HG02840 (cell line): ENCODE measurements at regions not wholly inside any gene's neighbourhood (a gene's known extent, or its start where the extent isn't known, plus 50 kb on each side); places are given as distances from the start of the nearest gene placed in this dataset.
"Not testable (repeated sequence)": the region's sequence is repeated elsewhere in the genome, so short reads cannot be mapped to it uniquely, and the experiment has no call there.

Experiments
- ATAC-seq: cut with Tn5 transposase; IDR thresholded peaks from one replicate; pipeline ENCODE4 v1.9.1; 2021; ENCODE audit warnings: mild to moderate bottlenecking, moderate library complexity, moderate number of reproducible peaks; ENCODE audit not compliant: unreplicated experiment, low FRiP score

DNA sequence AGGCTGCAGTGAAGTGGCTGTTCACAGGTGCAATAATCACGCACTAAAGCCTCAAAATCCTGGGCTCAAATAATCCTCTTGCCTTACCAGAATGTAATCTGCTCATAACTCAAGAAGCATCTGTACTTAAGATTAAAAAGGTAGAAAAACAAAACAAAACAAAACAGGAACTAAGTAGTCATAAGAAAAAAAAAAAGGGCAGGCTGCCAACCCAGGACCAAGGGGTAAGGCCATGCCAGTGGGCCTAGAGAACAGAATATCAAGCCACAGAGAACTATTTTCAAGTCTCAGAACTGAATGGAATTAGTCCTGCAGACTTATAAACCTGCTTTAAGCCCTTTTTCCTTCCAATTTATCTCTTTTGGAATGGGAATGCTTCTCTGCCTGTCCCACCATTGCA is 64.8 kb upstream of the TBC1D3K start:
- ATAC-seq, result no peak

DNA sequence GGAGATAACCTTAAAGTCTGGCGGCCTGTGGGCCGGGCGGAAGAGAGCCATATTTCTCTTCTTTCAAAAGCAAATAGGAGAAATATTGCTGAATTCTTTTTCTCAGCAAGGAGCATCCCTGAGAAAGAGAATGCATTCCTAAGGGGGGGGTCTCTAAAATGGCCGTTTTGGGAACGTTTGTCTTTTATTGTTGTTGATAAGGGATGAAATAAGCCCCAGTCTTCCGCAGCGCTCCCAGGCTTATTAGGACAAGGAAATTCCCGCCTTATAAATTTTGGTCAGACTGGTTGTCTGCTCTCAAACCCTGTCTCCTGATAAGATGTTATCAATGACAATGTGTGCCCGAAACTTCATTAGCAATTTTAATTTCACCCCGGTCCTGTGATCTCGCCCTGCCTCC is 65.8 kb upstream of the TBC1D3K start:
- not testable (repeated sequence) for ATAC-seq

DNA sequence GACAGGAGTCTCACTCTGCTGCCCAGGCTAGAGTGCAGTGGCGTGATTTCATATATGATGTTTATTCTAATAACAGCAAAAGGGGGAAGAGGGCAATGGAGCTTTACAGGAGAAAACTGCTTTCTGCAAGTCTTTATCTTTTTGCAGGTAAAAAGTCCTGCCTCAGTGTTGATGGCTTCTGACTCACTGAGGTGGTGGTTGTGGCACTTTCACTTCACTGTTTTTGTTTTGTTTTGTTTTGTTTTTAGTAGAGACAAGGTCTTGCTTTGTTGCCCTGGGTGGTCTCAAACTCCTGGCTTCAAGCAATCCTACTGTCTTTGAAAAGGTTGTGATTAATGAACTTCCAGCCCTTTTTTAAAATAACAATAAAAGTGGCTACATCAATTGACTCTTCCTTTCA is 68.0 kb upstream of the TBC1D3K start:
- no peak for ATAC-seq

DNA sequence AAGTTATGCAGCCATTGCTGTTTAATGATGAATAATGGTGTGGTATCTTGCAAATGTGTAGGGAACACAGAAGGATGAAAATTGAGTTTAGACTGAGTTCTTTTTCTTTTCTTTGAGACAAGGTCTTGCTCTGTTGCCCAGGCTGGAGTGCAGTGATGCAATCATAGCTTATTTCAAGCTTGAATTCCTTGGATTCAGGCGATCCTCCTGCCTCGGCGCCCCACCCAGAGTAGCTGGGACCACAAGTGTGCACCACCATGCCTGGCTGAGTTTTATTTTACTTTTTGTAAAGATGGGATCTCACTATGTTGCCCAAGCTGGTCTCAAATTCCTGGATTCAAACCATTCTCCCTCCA is 74.6 kb upstream of the TBC1D3K start:
- no peak for ATAC-seq

DNA sequence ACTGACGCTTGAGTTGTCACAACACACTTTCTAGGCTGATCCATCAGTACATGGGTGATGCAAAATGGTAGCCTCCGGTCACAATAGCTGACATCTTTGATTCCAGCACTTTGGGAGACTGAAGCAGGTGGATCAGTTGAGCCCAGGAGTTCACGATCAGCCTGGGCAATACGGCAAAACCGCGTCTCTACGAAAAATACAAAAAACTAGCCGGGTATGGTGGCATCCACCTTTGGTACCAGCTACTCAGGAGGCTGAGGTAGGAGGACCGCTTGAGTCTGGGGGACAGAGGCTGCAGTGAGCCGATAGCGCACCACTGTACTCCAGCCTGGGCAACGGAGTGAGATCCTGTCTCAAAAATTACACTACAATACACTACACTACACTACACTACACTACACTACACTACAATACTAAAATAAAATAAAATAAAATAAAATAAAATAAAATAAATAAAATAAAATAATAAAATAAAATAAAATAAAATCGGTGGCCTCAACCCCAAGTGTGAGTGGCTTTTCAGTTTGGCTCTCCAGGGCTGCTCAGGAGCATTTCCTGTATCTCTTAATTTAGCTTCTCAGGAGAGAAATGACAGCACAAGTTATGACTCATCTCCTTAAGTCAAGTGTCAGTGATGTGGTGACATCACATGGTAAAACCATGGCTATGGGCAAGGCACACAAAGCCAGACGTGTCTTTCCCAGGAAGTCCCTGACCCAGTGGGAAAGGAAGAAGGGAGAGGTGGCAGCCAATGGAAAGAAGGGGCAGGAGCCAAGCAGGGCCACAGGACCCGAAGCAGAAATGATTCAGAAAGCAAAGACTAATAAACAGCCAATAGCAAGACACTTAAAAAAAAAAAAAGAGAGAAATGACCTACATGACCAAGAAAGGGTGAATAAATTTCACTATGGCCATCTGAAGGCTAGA is 75.3 kb upstream of the TBC1D3K start:
- no peak for ATAC-seq

DNA sequence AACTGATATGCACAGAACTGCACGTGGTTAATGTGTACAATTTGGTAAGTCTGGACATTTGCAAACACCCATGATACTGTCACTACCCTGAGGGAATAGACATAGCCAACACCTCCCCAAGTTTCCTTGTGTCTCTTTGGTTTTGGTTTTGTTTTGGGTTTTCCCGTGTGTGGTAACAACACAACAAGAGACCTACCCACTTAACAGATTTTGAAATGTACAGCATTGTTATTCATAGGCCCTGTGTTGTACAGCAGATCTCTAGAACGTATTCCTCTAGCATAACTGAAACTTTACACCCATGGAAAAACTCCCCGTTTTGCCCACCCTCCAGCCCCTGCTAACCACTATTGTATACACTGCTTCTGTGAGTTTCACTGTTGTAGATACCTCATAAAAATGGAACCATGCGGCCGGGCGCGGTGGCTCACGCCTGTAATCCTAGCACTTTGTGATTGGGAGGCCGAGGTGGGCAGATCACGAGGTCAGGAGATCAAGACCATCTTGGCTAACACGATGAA is 76.3 kb upstream of the TBC1D3K start:
- ATAC-seq, result no peak

DNA sequence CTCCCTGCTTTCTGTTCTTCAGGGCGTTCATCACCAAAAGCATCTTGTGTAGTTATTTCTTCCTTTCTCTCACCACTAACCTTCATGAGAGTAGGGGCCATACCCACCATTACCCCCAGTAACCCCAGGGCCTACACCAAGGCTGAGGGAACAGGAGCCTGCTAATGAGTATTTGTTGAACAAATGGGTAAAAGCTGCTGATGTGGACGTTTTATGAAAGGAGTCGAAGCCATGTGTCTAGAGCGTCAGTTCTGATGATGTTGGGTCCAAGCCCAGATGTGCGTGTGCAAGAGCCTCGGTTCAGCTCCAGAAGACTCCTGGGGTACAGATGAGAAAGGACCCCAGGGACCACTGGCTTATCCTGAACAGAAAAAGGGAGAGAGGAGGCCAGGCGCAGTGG is 77.1 kb upstream of the TBC1D3K start:
- no peak for ATAC-seq

DNA sequence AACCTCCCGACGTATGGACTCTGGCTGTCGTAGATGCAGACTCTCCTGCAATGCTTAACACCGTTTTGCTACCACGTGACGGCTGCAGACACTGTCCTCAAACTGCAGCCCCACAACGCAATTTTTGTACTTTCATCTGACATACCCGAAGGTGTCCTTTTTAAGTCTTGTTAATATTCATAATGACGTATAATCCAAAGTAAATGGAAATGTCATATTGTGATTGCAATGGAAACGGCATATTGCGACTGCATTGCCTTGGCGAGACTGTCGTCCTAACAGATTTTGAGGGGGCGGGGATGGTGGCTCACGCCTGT is 79.3 kb upstream of the TBC1D3K start:
- no peak for ATAC-seq

DNA sequence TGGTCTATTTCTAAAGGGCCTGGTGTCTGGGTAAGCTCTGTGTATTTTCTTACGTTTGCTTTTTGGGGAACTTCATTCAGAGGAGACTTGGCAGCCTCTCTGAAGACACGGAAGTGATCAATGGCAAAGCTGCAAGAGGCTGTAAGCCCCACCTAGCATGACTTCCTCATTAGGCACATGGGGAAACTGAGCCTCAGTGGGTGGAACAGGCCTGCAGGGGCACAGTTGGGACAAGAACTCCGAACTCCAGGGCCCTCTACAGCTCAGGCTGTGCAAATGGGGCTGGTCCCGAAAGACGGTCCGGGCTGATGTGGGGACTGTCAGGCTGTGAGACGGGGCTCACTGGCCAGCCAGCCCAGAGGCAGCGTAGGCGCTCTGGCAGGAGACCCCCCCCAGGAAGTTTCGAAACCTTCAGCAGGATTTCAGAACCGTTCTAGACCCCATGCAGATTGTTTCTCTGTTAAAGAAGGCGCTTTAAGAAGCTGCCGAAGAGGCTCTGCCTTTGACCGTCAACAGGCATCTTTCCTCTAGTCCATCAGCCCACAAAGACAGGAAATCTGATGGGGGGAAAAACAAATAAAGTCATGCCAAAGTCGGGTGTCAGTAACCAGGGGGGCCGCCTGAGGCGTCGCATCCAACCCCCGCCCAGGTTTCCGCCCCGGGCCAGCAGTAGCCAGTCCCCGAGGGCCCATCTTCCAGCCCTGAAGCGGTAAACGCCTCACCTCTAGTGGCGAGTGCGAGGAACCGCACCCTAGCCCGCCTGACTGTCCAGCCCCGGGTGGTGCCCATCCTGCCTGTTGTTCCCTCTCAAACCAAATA is 79.8 kb upstream of the TBC1D3K start:
- ATAC-seq, result no peak

DNA sequence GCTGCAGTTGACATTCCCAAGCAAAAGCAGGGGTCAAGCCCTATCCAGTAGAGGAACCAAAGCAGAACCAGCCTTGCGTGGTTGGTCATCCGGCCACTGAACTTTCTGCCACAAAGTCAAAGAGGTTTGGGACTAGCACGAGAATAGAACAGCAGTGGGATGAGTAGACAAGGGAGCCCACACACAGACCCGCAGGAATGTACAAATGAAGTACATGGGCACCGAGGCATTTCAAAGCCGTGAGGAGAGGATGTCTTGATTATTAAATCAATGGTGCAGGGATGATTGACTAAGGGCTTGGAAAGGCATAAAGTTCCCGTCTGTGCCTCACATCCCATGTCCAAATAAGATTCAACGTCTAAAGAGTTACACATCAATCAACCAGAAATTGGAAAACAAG is 81.8 kb upstream of the TBC1D3K start:
- no peak for ATAC-seq

DNA sequence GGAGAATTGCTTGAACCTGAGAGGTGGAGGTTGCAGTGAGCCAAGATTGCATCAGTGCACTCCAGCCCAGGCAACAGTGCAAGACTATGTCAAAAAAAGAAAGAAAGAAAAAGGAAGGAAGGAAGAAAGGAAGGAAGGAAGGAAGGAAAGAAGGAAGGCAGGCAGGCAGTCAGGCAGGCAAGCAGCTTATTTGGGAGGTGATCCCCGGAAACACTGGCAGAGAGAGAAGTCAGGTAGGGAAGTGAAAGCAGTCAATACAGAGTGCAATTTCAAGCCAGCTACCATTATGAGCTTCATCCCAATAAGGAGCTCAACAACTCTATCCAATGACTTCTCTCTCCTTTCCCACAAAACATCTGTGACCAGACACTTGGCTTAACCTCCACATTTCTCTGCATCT is 83.0 kb upstream of the TBC1D3K start:
- ATAC-seq, result no peak

DNA sequence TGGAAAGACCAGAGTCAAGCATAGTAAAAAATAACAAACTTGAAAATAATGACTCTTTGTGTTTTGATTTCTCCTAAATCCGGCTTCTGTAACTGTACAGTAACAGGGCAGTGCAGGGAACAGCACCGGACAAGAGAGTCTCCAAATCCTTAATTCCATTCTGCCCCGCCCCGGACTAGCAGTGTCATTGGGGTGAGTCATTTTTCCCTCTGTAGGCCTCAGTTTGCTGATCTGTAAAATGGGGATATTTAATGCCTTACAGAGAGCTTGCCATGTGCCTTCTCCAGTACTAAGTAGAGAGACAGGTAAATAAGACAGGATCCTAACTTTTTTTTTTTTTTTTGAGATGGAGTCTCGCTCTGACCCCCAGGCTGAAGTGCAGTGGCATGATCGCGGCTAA is 83.6 kb upstream of the TBC1D3K start:
- no peak for ATAC-seq

DNA sequence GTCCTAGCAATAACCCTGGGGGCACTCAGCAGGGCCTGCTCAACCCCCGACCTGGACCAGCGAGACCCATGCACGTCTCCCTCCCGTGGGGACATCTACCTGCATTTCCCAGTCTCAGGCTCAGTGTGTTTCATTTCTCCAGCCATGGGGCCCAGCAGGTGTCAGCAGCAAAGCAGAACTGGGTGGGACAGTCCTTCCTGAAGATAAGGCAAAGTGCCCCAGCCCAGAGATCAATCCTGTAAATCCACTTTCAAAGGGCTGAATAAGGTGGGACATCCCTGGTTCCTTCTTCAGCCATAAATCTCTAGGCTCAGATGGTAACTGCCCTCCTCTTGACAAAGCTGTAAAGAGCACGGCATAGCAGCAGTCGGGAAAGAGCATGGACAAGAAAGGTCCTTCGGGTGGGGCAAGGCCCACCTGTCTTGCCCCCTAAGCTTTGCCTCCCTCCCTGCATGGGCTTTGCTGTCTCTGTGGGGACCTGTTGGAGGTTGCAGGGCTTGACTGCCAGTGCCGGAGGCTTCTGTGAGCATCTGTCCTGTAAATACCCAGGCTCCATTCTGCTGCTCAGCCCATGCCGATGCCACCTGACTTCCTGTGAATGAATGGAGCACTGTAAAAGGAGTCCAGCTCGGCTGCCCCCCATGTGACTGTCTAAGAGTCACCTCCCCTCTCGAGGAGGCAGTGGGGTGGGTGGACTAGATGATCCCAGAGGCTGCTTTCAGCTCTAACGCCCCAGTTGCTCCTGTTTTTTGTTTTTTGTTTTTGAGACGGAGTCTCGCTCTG is 84.8 kb upstream of the TBC1D3K start:
- no peak for ATAC-seq

DNA sequence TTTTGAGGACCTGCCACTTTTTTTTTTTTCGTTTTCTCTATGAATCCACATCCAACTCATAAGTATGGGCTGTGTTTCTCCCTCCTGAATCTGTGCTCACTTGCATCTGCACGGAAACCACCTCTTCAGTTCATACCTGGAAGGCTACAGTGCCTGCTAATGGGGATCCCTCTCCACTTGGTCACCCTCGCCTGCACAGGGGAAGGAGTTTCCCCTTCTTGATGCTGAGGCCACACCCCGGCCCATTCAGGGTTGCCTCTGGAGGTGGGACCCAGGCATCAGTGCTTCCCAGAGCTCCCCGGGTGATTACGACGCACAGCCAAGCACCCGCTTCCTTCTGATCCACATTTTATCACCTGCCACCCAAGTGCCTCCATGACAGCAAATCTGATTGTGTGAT is 85.9 kb upstream of the TBC1D3K start:
- no peak for ATAC-seq

DNA sequence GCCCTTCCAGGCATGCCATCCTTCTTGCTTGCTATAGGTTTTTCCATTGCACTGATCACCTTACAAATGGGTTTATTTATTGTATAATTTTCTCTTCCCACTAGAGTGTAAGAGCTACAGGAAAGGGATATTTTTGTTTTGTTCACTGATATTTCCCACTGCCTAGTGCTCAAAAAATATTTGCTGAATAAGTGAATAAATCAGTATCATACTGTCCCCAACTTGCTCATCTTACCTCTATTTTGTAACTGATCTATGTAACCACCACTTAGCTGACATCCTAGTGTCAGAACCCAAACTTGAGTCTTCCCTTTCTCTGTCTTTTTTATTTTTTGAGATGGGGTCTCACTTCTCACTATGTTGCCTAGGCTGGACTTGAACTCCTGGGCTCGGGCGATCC is 87.6 kb upstream of the TBC1D3K start:
- ATAC-seq, result no peak

DNA sequence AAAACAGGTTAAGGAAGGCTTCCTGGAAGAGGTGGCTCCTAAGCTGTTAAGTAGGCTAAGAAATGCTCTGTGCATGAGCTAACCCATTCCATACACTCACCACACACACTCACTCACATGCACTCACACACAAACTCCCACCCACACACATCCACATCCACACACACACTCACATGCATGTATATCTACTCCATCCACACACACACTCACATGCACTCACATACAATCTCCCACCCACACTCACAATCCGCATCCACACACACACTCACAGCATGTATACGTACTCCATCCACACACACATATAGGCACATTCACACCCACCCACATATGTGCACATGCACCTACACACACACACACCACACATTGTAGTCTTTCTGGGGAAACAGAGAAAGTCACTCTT is 89.3 kb upstream of the HNF1B start:
- no peak for ATAC-seq

DNA sequence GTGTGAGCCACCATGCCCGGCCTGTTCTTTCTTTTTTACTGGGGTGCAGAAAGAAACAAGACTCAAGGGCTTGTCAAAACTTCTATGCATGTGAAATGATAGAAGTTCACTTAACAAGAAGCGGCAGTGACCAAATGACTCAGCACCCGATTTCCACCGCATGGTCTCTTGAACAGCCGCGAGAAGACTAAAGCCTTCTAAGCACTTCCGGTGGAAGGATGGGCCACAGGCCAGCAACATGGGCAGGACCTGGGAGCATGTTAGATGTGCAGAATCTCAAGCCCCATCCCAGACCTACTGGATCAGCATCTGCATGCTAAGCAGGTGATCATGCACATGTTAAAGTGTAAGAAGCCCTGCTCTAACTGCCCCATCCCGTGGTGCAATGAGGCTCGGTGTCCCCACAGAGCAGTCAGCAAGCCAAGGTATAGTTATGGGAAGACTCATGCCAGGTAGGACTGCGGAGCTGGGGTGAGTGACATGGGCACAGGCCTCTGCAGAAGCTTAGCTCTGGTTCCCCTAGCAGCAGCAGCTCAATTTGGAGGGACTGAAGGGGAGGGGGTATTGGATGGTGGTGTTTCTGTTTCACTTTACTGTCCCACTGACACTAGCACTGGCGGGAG is 88.5 kb upstream of the HNF1B start:
- ATAC-seq, result no peak

DNA sequence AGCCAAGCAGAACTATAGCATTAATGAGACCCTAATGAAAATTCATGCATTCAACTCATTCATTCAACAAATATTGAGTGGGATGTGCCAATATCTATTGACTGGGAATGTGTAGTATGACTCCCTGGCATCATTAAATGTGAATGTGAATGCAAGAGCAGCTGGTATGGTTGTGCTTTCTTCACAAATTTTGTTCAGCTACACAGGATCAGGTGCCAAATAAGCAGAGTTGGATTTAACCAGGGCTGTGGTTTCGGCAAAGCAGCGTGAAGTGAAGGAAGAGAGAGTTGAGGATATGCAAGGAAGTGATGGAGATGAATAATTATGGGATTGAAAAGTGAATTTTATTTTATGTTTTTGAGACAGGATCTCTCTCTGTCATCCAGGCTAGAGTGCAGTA is 87.1 kb upstream of the HNF1B start:
- no peak for ATAC-seq

DNA sequence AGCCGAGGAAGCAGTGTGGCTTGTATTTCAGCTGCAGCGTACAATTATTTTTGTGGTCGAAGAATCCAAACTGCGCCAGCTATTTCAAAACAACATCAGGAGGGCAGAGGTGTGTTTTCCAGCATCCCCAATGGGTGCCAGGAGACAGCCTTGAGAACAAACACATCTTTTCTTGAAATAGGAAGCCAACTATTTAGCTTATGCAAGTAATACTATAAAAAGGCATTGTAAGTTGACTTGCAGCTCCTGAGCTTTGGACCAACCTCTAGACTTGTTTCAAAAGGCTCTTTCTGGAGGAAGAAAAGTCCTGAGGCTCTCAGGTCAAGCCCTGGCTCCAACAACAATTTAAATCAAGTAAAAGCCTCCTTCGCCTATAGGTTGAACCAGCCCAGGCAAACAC is 86.6 kb upstream of the HNF1B start:
- ATAC-seq, result no peak

DNA sequence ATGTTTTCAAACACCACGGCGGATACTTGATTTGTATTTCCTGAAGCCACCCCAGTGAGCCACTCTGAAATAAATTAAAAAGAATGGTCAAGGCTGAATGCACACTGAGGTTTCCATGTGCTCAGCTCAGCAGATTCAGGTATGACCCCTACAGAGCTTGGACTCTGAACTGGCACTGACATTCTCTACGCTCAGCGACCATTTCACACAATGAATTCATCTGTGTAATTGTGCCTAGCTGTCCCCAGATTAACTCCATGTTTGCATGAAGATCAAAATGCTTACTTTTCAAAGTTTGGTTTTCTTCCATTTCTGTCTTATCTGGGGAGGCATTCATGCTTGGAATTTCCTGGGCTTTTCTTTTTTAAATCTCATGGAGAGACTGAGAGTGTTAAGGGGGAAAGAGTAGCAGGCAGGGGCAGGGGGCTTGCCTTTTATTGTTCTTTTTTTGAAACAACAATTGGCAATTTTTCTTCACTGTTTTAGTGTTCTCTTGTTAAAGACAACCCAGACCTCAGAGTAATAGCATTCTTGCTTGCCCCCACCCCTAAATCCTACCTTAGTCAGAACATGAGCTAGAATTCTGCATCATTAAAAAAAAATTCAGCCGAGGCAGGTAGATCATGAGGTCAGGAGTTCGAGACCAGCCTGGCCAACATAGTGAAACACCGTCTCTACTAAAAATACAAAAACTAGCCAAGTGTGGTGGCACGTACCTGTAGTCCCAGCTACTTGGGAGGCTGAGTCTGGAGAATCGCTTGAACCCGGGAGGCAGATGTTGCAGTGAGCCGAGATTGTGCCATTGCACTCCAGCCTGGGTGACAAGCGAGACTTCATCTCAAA is 85.5 kb upstream of the HNF1B start:
- peak; percentile 36 for ATAC-seq
